DND-41 (cell line): ENCODE measurements at regions not wholly inside any gene's neighbourhood (a gene's known extent, or its start where the extent isn't known, plus 50 kb on each side); places are given as distances from the start of the nearest gene placed in this dataset.
"Not testable (repeated sequence)": the region's sequence is repeated elsewhere in the genome, so short reads cannot be mapped to it uniquely, and the experiment has no call there.

Source experiments
- ATAC-seq: fragments of 200-7000 bp; cut with Tn5 transposase; 3 replicates; pipeline ENCODE4 v1.9.1; 2021; ENCODE audit warnings: low read depth; ENCODE audit not compliant: insufficient read depth
- DNase-seq: peaks from one replicate; pipeline ENCODE4 v3.0.0-alpha.2; 2020
- H2AFZ ChIP-seq: 2 replicates; pipeline ENCODE4 v1.6.0; 2012; ENCODE audit warnings: low read depth, low read length
- H3K27ac ChIP-seq: 2 replicates; pipeline ENCODE4 v1.5.1; 2012; ENCODE audit warnings: low read length, inconsistent platforms
- H3K27me3 ChIP-seq: fragments of 200-600 bp; sonication (generic); 2 replicates; pipeline ENCODE4 v1.6.0; 2012; ENCODE audit warnings: low read length, mild to moderate bottlenecking, inconsistent platforms; ENCODE audit not compliant: insufficient read depth, poor library complexity
- H3K36me3 ChIP-seq: 2 replicates; pipeline ENCODE4 v1.5.1; 2012; ENCODE audit warnings: low read length, inconsistent platforms; ENCODE audit not compliant: insufficient read depth
- H3K4me1 ChIP-seq: 2 replicates; pipeline ENCODE4 v1.5.1; 2012; ENCODE audit warnings: mild to moderate bottlenecking, low read length; ENCODE audit not compliant: insufficient read depth
- H3K4me2 ChIP-seq: 2 replicates; pipeline ENCODE4 v1.6.0; 2012; ENCODE audit warnings: mild to moderate bottlenecking, moderate library complexity, low read length, inconsistent platforms; ENCODE audit not compliant: insufficient read depth
- H3K4me3 ChIP-seq, 2 experiments: fragments of 200-600 bp in 1 of 2; shearing (Covaris generic) in 1 of 2; 2 replicates each; pipeline ENCODE4 v1.5.1; 2012 to 2016; ENCODE audit warnings: inconsistent platforms in 2 of 2, low read length in 2 of 2, mild to moderate bottlenecking in 2 of 2, low read depth in 1 of 2, moderate library complexity in 1 of 2
- H3K79me2 ChIP-seq: 2 replicates; pipeline ENCODE4 v1.6.0; 2012; ENCODE audit warnings: low read length, inconsistent platforms; ENCODE audit not compliant: insufficient read depth
- H3K9ac ChIP-seq: 2 replicates; pipeline ENCODE4 v1.6.0; 2012; ENCODE audit warnings: low read depth, mild to moderate bottlenecking, inconsistent platforms, low read length, moderate library complexity
- H3K9me3 ChIP-seq: 2 replicates; pipeline ENCODE4 v1.5.1; 2012; ENCODE audit warnings: low read length, moderate library complexity, mild to moderate bottlenecking, inconsistent platforms; ENCODE audit not compliant: insufficient read depth, severe bottlenecking
- H4K20me1 ChIP-seq: 2 replicates; pipeline ENCODE4 v1.6.0; 2012; ENCODE audit warnings: low read length; ENCODE audit not compliant: insufficient read depth
- EZH2 ChIP-seq: IDR thresholded peaks from 3 replicates; pipeline ENCODE4 v1.6.1; 2012; ENCODE audit warnings: borderline replicate concordance, low read depth, mild to moderate bottlenecking, moderate library complexity, low read length, inconsistent platforms; ENCODE audit not compliant: severe bottlenecking
- TF ChIP-seq, protein P1 (sequence below): IDR thresholded peaks from 2 replicates; pipeline ENCODE4 v1.5.1; 2012; ENCODE audit warnings: borderline replicate concordance, low read length, moderate library complexity, mild to moderate bottlenecking; ENCODE audit not compliant: poor library complexity, severe bottlenecking; ENCODE audit errors: extremely low read depth

DNA sequence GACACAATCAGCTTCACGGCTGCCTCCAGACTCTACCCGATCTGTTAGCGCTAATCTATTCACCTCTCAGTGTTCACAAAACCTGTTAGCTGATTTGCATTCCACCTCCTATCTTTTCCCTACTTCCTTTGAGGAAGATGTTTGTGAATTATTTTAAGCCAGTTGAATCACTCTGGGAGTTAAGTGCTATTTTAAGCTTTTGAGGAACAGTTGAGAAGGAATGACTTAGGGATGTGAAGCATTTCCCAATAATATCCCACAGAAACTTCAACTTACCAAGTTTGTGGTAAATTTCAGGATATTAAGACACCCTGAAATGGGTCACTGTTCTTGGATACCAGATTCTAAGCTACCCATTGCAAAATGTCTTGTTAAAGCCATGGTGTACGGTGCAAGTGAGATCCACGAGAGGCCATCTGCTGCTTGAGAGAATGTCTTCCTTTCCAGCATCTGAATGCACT is 145.2 kb upstream of the CITED2 start:
- Histone ChIP-seq H3K4me2 (no peak overlapping the region), H3K79me2 (no peaks in the 10 kb centered on the region), H3K4me3 (no peak overlapping the region), H3K4me1 (no peaks in the 10 kb centered on the region), H3K27me3 (no peaks in the 10 kb centered on the region), H3K9me3 (no peaks in the 10 kb centered on the region), H3K27ac (no peak overlapping the region), H3K36me3 (no peaks in the 10 kb centered on the region), H2AFZ (no peak overlapping the region), H3K9ac (no peak overlapping the region), H4K20me1 (no peaks in the 10 kb centered on the region)
- ATAC-seq (no peak), DNase-seq (no peak)
- TF ChIP-seq EZH2 = no peak
- TF ChIP-seq, protein P1, sequence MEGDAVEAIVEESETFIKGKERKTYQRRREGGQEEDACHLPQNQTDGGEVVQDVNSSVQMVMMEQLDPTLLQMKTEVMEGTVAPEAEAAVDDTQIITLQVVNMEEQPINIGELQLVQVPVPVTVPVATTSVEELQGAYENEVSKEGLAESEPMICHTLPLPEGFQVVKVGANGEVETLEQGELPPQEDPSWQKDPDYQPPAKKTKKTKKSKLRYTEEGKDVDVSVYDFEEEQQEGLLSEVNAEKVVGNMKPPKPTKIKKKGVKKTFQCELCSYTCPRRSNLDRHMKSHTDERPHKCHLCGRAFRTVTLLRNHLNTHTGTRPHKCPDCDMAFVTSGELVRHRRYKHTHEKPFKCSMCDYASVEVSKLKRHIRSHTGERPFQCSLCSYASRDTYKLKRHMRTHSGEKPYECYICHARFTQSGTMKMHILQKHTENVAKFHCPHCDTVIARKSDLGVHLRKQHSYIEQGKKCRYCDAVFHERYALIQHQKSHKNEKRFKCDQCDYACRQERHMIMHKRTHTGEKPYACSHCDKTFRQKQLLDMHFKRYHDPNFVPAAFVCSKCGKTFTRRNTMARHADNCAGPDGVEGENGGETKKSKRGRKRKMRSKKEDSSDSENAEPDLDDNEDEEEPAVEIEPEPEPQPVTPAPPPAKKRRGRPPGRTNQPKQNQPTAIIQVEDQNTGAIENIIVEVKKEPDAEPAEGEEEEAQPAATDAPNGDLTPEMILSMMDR = no peak

DNA sequence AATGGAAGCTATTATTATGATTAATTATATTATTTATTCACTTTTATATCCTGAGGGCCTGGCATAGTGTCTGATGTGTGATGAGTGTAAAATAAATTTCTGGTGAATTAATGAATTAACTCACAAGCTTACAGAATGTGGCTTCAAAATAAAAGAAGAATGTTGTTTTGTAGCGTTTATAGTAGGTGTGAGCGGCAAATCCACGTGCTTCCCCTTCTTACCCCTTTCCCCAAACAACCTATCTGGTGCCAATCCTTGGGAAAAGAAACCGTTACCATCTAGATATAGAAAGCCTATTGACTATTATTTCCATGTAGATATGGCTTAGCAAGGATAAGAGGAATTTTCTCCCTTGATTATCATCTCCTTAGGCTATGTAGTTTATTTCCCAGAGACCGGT is 144.6 kb upstream of the CITED2 start:
- Histone ChIP-seq H3K27me3 (no peaks in the 10 kb centered on the region), H3K79me2 (no peaks in the 10 kb centered on the region), H3K4me1 (no peaks in the 10 kb centered on the region), H4K20me1 (no peaks in the 10 kb centered on the region), H2AFZ (no peak overlapping the region), H3K36me3 (no peaks in the 10 kb centered on the region), H3K9me3 (no peaks in the 10 kb centered on the region), H3K4me3 (no peak overlapping the region), H3K9ac (no peak overlapping the region), H3K4me2 (no peak overlapping the region), H3K27ac (no peak overlapping the region)
- no peak for ATAC-seq
- no peak for DNase-seq
- TF ChIP-seq, protein P1 = no peak
- no peak for TF ChIP-seq EZH2

DNA sequence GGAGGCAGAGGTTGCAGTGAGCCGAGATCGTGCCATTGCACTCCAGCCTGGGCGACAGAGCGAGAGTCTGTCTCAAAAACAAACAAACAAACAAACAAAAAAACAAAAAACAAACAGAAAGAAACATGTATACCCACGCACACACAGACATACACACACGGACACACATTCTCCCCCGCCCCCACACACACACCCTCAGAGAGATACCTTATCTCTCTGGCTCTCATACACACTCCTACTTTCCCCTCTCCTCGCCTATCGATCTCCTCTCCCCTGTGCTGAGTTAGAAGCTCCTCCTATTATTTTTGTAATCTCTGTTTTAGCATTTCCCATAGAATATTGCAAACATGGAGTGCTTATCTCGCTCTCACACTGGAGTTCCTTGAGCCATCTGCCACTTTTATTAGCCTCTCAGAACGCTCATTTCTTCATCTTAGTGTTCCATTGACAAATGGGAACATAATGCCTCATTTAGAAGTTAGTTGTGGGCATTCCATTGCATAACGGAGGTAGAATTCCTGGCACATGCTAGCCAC is 144.2 kb upstream of the CITED2 start:
- Histone ChIP-seq H3K27ac (no peak overlapping the region), H3K4me2 (no peak overlapping the region), H3K9ac (no peak overlapping the region), H3K4me3 (no peak overlapping the region), H3K27me3 (no peaks in the 10 kb centered on the region), H4K20me1 (no peaks in the 10 kb centered on the region), H3K79me2 (no peaks in the 10 kb centered on the region), H2AFZ (no peak overlapping the region), H3K4me1 (no peaks in the 10 kb centered on the region), H3K9me3 (no peaks in the 10 kb centered on the region), H3K36me3 (no peaks in the 10 kb centered on the region)
- TF ChIP-seq EZH2 = no peak
- TF ChIP-seq, protein P1 = no peak
- no peak for ATAC-seq
- DNase-seq = no peak

DNA sequence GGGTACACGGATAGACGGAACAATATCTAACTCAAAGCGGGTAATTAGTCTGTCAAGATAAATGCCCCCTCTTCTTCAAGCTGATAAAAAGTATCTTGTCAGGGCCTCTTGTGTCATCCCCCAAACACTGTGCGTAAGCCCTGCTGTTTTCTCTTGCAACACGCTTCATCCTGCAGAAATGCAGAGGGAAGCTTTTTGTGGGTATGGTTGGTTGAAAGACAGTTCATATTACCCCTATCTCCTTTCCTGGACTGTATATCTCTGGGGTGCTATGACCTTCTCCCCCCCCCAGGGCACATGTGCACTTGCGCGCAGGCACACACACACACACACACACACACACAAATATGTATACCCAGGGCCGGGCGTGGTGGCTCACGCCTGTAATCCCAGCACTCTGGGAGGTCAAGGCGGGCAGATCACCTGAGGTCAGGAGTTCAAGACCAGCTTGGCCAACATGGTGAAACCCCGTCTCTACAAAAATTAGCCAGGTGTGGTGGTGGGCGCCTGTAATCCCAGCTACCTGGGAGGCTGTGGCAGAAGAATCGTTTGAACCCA is 143.6 kb upstream of the CITED2 start:
- H3K27ac ChIP-seq, H3K4me2 ChIP-seq, ATAC-seq, H4K20me1 ChIP-seq, H3K27me3 ChIP-seq, H3K4me3 ChIP-seq, H3K9ac ChIP-seq, H3K36me3 ChIP-seq, H3K79me2 ChIP-seq, H3K9me3 ChIP-seq, H2AFZ ChIP-seq, DNase-seq, H3K4me1 ChIP-seq: not testable (repeated sequence)
